GM19395 (cell line): ENCODE measurements at regions not wholly inside any gene's neighbourhood (a gene's known extent, or its start where the extent isn't known, plus 50 kb on each side); places are given as distances from the start of the nearest gene placed in this dataset.

Experiments used
- ATAC-seq: cut with Tn5 transposase; IDR thresholded peaks from one replicate; pipeline ENCODE4 v1.9.1; 2021; ENCODE audit warnings: mild to moderate bottlenecking, moderate library complexity; ENCODE audit not compliant: unreplicated experiment

GRCh38 chr16:72425571-72426341 lies 253.8 kb upstream of the PMFBP1 start:
- ATAC-seq, result no peak

GRCh38 chr16:72424757-72425156 lies 252.8 kb upstream of the PMFBP1 start:
- ATAC-seq, result no peak

GRCh38 chr16:72422308-72422897 lies 250.4 kb upstream of the PMFBP1 start:
- no peak for ATAC-seq

DNA sequence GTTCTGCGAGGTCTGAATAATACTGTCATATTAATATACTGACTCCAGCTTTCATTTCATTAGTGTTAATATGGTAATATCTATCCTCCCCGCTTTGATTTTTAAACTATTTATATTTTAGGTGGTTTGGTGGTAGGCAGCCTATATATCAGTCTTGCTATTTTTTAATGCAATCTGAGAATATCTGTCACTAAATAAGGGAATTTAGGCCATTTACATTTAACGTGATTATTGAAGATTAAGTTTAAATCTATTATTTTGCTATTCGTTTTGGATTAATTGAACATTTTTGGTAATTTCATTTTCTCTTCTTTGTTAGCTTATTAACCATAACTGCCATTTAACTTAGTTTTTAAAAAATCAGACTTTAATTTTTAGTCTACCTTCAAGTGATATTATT lies 247.7 kb upstream of the PMFBP1 start:
- no peak for ATAC-seq

- no peak for ATAC-seq
These were observed 243.4 kb upstream of the PMFBP1 start for GRCh38 chr16:72415379-72415778.

DNA sequence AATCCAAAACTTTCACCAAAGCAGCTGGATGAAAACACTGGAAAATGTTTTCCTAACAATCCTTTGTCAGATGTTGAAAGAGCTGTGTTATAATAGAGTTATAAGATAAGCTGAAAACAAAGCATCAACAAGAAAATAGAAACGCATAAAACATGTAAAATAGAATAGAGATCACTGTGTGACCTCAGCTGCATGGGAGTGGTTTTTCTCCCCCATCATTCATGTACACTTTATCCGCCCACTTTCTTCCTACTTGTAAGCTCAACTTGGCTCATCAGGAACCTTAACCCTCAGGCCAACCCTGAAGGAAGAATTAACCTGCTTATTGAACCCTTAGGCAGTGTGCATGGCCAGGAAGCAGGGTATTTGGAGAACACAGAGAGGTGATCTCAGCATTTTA lies 238.5 kb upstream of the PMFBP1 start:
- ATAC-seq, result no peak

GRCh38 chr16:72409423-72409822 lies 237.5 kb upstream of the PMFBP1 start:
- no peak for ATAC-seq

DNA sequence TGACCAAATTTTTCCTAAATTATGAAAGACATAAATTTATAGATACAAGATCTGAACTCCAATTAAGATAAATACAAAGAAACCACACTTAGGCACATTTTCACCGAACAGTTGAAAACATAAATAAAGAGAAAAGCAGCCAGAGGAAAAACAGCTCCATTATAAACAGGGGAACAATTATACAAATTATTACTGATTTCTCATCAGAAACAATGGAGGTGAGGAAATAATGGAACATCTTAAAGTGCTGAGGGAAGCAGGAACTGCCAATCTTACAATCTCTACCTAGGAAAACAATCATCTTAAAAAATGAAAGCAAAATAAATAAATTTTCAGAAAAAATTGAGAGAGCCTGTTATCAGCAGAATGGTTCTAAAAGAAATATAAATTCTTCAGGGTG lies 234.4 kb upstream of the PMFBP1 start:
- ATAC-seq, result no peak

GRCh38 chr16:72404299-72404698 lies 232.3 kb upstream of the PMFBP1 start:
- ATAC-seq, result no peak

GRCh38 chr16:72401084-72401361 lies 229.1 kb upstream of the PMFBP1 start:
- ATAC-seq, result no peak

DNA sequence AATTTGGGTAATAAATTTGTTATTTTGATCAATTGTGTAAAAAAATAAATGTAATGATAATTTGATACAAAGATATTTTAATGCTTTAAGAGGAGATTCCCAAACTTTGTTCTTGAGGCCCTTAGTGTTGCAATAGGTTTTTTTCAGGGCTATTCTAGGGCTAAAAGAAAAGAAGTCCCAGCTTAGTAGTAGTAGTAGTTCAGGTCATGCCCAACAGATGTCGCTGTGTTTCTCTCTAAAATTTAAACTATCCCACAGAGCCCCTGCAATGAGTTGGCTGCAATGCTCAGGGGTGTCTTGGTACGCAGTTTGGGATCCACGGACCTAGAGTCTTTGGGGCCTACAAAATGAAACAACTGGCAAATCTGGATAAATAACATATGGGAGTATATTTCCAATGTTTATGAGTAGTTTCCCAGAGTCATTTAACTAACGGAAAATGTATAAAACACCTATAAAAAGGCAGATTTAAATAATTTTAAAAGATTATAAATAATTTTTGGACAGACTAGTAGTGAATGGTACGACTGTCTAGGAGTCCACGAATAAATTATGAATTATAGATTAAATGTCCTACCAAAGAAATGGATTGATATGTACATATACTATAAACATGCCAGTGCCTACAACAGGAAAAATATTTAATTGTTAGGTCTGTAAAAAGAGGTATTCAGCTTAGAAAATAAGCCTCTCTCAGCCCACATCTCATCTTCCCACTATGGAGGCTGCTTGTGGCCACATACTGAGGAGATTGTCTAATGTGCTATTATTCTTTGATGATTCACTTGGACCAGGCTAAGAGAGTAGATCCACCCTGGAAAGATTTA lies 228.5 kb upstream of the PMFBP1 start:
- peak; percentile 78 for ATAC-seq

- ATAC-seq, result no peak
These were observed 227.9 kb upstream of the PMFBP1 start for GRCh38 chr16:72399811-72400210.

DNA sequence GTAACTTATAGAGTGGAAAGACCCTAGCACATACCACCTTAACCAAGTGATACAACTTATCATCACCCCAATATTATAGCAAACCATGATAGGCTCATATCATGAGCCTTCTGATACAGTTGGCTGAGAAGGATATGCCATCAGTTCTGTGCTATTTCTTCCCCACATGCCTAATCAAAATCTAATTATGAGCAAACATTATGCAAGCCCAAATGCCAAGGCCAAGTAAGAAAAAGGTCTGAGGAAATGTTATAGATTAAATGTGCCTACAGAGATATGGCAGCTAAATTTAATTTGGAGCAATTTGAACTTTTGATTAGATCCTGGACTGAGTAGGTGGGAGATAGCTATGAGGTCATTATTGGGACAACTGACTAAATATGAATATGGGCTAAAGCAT lies 225.9 kb upstream of the PMFBP1 start:
- ATAC-seq, result no peak

GRCh38 chr16:72394526-72394925 lies 222.6 kb upstream of the PMFBP1 start:
- ATAC-seq, result no peak

DNA sequence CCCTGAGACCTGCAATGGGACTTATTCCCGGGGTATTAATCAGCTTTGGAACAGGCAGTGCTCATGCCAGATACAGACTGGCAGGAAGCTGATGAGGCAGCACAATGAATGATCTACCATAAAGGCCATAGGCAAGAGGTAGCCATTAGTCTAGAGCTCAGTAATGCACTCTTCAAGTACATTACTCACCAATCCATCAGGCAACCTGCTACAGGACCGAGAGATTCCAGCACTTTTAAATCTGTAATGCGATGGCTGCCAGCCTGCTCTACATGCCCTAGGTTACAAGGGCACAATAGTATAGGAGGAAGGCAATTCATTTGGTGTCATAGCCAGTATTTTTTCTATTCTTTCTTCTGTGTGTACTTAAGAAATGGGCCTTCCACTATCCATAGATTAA lies 217.8 kb upstream of the PMFBP1 start:
- ATAC-seq, result no peak

- ATAC-seq, result no peak
These were observed 216.1 kb upstream of the PMFBP1 start for GRCh38 chr16:72388007-72388406.

GRCh38 chr16:72384651-72385050 lies 212.7 kb upstream of the PMFBP1 start:
- ATAC-seq, result no peak

GRCh38 chr16:72380283-72380682 lies 208.3 kb upstream of the PMFBP1 start:
- ATAC-seq, result no peak

DNA sequence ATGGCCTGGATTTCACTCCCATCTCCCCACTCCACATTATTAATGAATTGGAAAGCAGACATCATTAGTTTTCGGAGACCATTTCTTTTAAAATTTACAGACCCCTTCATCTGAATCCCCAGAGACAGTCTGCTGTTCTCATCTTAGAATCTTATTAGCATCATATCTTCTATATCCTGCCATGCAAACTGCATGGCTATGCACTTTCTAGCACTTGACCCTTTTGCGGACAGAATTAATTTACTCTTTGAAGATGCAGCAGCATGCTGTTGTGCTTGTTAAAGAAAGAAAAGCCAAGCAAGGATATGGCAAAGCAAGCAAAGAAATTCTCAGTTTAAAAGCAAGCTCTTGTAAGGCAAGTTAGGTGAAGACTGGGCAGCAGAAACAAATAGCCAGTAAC lies 201.2 kb upstream of the PMFBP1 start:
- ATAC-seq, result no peak

- no peak for ATAC-seq
These were observed 200.4 kb upstream of the PMFBP1 start for GRCh38 chr16:72372087-72373045.
